Fibroblast of mammary gland (primary cell): ENCODE measurements at regions not wholly inside any gene's neighbourhood (a gene's known extent, or its start where the extent isn't known, plus 50 kb on each side); places are given as distances from the start of the nearest gene placed in this dataset.

ENCODE experiments used
- DNase-seq: peaks from one replicate; pipeline ENCODE4 v3.0.0-alpha.2; 2010; ENCODE audit warnings: low read depth
- H3K4me3 ChIP-seq: 2 replicates; pipeline ENCODE4 v1.5.1; 2011; ENCODE audit warnings: low read depth, mild to moderate bottlenecking, low read length, moderate library complexity; ENCODE audit not compliant: control insufficient read depth
- CTCF ChIP-seq: conservative IDR thresholded peaks from 2 replicates; pipeline ENCODE4 v1.5.1; 2011; ENCODE audit warnings: low read depth, low read length, inconsistent platforms; ENCODE audit not compliant: control insufficient read depth, insufficient read depth

- TF ChIP-seq CTCF: no peak
- H3K4me3 ChIP-seq: no peak overlapping the region
- no peak for DNase-seq
Observed at GRCh38 chr4:181745933-181746625, 497.1 kb upstream of the TENM3 start.

- DNase-seq: no peak
- TF ChIP-seq CTCF: no peak
- H3K4me3 ChIP-seq: no peak overlapping the region
Observed at GRCh38 chr4:181748581-181748980, 494.6 kb upstream of the TENM3 start.

- H3K4me3 ChIP-seq: peak overlapping the region; percentile 22
- TF ChIP-seq CTCF: no peak
- peak; percentile 42 for DNase-seq
Observed at GRCh38 chr4:181752516-181752915, 490.7 kb upstream of the TENM3 start.

- DNase-seq: no peak
- no peak overlapping the region for H3K4me3 ChIP-seq
- TF ChIP-seq CTCF: no peak
Observed at GRCh38 chr4:181753207-181753606, 490.0 kb upstream of the TENM3 start.

- TF ChIP-seq CTCF: no peak
- DNase-seq: no peak
Observed at GRCh38 chr4:181755846-181756245, 487.4 kb upstream of the TENM3 start.

GRCh38 chr4:181756451-181757095, 486.6 kb upstream of the TENM3 start:
- DNase-seq: no peak
- TF ChIP-seq CTCF: no peak
- no peak overlapping the region for H3K4me3 ChIP-seq

More at GRCh38 chr4:181755846-181756245, 487.4 kb upstream of the TENM3 start:
- no peak overlapping the region for H3K4me3 ChIP-seq
